ENCODE measurements at regions not wholly inside any gene's neighbourhood (a gene's known extent, or its start where the extent isn't known, plus 50 kb on each side); places are given as distances from the start of the nearest gene placed in this dataset.

- TF ChIP-seq MYC (IDR thresholded peaks at IDR 0.05; ENCODE audit: borderline replicate concordance, low read length) (peak; percentile 26; the same call in 1 of the 2 replicates), FOSL2 (IDR thresholded peaks at IDR 0.05) (no peak), FOSL2 (CRISPR knock-in tag; IDR thresholded peaks at IDR 0.05) (peak; percentile 74), HOXB13 (CRISPR knock-in tag; IDR thresholded peaks at IDR 0.05; ENCODE audit: low read depth) (no peak), BHLHE40 (IDR thresholded peaks at IDR 0.05; ENCODE audit: low read depth, low read length) (peak; percentile 75), EP300 (IDR thresholded peaks at IDR 0.05) (0 out of 5 replicates have a peak, but pooled peaks of 1 of the 2 experiments have one; percentile 11), HEYL (CRISPR knock-in tag; IDR thresholded peaks at IDR 0.05) (no peak), ATOH8 (CRISPR knock-in tag; IDR thresholded peaks at IDR 0.05; ENCODE audit: low read depth) (peak; percentile 50; the same call in 1 of the 2 replicates), ELK1 (IDR thresholded peaks at IDR 0.05; ENCODE audit: low read depth, low read length) (no peak), POLR2A (IDR thresholded peaks at IDR 0.05; ENCODE audit: low read length) (peak; percentile 30; the same call in 1 of the 2 replicates), PHF8 (IDR thresholded peaks at IDR 0.05; ENCODE audit: borderline replicate concordance, low read depth) (no peak), ZSCAN20 (CRISPR knock-in tag; IDR thresholded peaks at IDR 0.05) (no peak), ZFP36 (IDR thresholded peaks at IDR 0.05; ENCODE audit: borderline replicate concordance, partially characterized antibody) (no peak), CBX8 (IDR thresholded peaks at IDR 0.05) (no peak), RAD21 (conservative IDR thresholded peaks at IDR 0.05 in 1 of 2, IDR thresholded peaks at IDR 0.05 in 1 of 2) (no peak; a peak in 1 of 5 replicates), RARB (CRISPR knock-in tag; IDR thresholded peaks at IDR 0.05) (no peak), BCL3 (IDR thresholded peaks at IDR 0.05) (no peak), ZNF302 (CRISPR knock-in tag; IDR thresholded peaks at IDR 0.05) (no peak), SREBF2 (IDR thresholded peaks at IDR 0.05) (no peak)
- TF ChIP-seq, protein P1, sequence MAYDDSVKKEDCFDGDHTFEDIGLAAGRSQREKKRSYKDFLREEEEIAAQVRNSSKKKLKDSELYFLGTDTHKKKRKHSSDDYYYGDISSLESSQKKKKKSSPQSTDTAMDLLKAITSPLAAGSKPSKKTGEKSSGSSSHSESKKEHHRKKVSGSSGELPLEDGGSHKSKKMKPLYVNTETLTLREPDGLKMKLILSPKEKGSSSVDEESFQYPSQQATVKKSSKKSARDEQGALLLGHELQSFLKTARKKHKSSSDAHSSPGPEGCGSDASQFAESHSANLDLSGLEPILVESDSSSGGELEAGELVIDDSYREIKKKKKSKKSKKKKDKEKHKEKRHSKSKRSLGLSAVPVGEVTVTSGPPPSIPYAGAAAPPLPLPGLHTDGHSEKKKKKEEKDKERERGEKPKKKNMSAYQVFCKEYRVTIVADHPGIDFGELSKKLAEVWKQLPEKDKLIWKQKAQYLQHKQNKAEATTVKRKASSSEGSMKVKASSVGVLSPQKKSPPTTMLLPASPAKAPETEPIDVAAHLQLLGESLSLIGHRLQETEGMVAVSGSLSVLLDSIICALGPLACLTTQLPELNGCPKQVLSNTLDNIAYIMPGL (CRISPR knock-in tag; IDR thresholded peaks at IDR 0.05; ENCODE audit: borderline replicate concordance) = no peak
These were observed 100.0 kb downstream of the ARF6 start (continued) for GRCh38 chr14:49992901-49993339.

DNA sequence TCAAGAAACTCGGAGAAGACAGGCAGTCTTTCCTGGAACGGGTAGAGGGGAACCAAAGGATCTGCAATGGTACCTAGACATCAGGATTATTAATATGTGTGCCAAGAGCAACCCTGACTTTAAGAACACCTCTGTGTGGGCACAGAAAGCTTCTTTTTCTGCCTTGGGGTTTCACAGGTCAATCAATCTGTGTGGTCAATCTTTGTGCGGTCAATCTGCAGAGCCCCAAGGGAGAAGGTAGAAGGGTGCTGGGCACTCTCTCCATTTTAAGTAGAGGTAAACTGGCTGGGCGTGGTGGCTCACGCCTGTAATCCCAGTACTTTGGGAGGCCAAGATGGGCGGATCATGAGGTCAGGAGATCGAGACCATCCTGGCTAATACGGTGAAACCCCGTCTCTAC, 100.7 kb downstream of the ARF6 start:
- POLR2A ChIA-PET = interaction anchor here (0.7 to 1.1 kb wide), 2 partner anchors 27 to 101 kb away, joined by 3 read pairs; partner anchors contain the start of gene ARF6
- no peak for ATAC-seq

More for the DNA sequence above, 100.7 kb downstream of the ARF6 start:
- H3K4me2 ChIP-seq = peak overlapping the region; percentile 57
- H3K4me1 ChIP-seq = peaks cover 49% of the 10 kb centered on the region
- H3K9me3 ChIP-seq = no peaks in the 10 kb centered on the region
- H3K27ac ChIP-seq = peak overlapping the region; percentile 69 to 80
- no peak for TF ChIP-seq TP53 (CRISPR knock-in tag; IDR thresholded peaks at IDR 0.05)
- 86% methylated on average over 9 of the region's 9 CpGs for WGBS (ENCODE audit: missing lambda C conversion rate)
- DNase-seq (ENCODE audit: low read depth in 1 of 2, low spot score in 1 of 2) (no peak), FAIRE-seq (no peak)
- CTCF ChIA-PET = interaction anchor here (1.3 to 2.7 kb wide), 5 partner anchors 31 to 131 kb away, joined by 4 to 11 read pairs (median 7); no protein-coding TSS in a partner anchor
- no peak overlapping the region for H3K4me3 ChIP-seq

Data from A549 (cell line).